RKO (cell line): ENCODE measurements at regions not wholly inside any gene's neighbourhood (a gene's known extent, or its start where the extent isn't known, plus 50 kb on each side); places are given as distances from the start of the nearest gene placed in this dataset.
A peak's percentile ranks its signal among the peaks of the same experiment; 100 is the strongest.
"Not testable (repeated sequence)": the region's sequence is repeated elsewhere in the genome, so short reads cannot be mapped to it uniquely, and the experiment has no call there.

Experiments used
- DNase-seq: peaks from one replicate; pipeline ENCODE4 v3.0.0-alpha.2; 2016; ENCODE audit warnings: low spot score

DNA sequence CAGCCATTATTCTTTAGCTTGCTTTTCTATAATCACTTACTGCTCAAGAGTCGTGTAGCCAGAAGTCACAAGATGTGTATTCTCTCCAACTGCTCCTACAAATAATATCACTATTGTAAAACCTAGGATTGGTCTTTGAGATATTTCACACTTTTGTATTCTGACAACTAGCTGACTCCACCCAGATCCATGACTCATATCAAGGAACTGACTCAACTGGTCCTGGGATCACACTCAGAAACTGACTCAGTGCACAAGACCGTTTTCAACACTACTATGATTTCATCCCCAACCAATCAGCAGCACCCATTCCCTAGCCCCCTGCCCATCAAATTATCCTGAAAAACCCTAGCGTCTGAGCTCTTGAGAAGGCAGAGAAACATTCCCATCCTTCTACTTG, 56.5 kb upstream of the ORC5 start:
- DNase-seq, result peak; percentile 80

DNA sequence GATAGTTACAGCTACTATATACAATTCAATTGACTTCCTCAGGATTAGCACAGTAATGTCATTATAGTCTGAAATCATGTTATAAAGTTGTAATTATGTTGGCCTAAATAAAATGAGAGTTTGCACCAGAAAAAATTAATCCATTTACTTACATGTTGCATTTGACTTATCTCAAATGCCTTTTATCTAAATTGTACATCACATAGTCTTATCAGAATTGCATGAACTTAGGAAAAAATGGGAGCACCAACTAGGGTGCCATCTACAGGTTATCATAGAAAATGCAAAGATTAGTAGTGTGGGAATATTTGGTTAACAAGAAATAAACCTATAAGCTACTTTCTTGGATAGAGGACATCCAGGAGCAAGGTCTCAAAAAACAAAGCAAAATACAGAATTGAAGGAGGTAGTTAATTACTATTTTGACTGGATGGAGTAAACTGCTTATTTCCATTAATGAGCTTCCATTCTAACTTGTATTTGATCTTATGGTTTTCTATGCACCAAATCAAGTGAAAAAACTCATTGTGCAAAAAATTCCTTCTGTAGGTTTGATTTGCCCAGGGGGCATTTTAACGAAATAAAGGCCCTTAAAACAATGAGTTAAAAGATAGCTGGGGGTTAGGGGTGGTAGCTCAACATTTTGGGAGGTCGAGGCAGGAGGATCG, 60.0 kb upstream of the ORC5 start:
- DNase-seq, result peak; percentile 63

DNA sequence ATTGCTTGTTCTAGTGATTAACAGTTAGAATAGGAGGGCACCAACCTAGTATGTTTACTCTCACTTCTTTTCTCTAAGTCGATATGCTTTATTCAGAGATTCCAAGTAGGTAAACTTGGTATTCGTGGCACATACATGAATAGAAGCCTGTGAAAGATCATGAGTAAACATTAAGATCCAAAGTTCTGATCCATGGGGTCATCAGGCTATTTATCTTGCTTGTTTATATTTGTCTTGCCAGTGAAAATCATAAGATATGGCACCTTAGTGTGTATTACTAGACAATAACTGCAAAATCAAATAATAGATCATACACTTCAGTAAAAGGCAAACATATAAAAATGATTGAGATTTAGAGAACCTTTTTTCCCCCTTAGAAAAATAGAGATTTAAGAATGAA, 56.5 kb upstream of the LHFPL3 start:
- DNase-seq, result no peak

DNA sequence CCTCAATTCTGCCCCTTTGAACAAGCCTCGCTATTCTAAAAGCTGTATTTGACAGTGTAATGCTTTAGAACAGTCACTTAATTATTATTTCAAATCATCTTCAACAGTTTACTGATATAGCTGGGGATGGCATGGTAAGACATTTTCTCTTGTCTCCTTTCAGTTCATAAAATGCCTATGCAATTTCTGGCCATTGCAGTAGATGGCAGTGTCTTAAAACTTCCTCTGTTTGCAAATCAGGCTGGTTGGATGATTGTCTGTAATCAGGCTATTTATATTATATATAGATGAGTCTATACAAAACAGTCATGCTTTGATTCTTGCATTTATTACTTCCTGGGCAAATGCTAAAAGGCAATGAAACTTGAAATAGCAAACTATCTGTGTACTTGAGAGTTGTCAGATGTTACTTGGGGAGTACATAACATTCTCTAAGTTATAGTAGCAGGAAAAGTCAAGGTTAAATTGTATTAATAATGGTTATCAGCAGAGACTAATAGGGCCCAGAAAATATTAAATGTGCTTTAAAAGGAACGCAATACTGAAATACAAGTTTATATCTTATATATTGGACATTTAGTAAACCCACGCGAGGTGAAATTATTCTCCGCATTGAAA, 55.5 kb upstream of the LHFPL3 start:
- peak; percentile 81 for DNase-seq

DNA sequence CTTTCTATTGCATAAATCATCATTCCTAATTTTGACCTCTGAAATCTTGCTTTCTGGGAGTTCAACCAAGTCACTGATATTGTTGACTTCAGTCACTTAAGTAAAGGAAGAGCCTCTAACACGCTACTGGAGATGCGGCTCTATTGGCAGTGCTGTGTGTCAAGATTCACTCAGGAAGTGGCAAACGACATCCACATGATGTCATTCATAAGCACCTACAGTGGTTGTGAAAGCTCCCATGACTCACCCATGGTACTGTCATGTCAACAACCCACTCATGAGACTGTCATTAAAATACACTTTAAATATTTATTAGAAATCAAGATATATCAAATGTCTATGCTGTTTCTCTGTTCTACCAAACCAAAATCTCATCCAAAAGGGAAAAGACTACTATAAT, 52.5 kb upstream of the LHFPL3 start:
- peak; percentile 77 for DNase-seq

DNA sequence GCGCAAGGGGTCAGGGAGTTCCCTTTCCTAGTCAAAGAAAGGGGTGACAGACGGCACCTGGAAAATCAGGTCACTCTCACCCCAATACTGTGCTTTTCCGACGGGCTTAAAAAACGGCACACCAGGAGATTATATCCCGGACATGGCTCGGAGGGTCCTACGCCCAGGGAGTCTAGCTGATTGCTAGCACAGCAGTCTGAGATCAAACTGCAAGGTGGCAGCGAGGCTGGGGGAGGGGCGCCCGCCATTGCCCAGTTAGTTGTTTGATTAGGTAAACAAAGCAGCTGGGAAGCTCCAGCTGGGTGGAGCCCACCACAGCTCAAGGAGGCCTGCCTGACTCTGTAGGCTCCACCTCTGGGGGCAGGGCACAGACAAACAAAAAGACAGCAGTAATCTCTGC, 51.7 kb upstream of the LHFPL3 start:
- DNase-seq, result not testable (repeated sequence)
